HCT116 (cell line): ENCODE measurements at regions not wholly inside any gene's neighbourhood (a gene's known extent, or its start where the extent isn't known, plus 50 kb on each side); places are given as distances from the start of the nearest gene placed in this dataset.

Experiments
- ATAC-seq: fragments of 200-7000 bp; cut with Tn5 transposase; 2 replicates; pipeline ENCODE4 v1.9.1; 2020; ENCODE audit warnings: mild to moderate bottlenecking, moderate library complexity
- BruUV-seq: library from RNA; stranded (reverse); fragments of 400-500 nt; replicated peaks from 2 replicates; lab custom pipeline; 2021; lab: Mats Ljungman, UMichigan
- CTCF ChIA-PET: fragments of 300-600 bp; sonication (Branson Sonifier 250); formaldehyde crosslinking; loops from one replicate; lab custom pipeline; 2021; ENCODE audit warnings: antibody characterized with exemption; lab: Charles Lee
- POLR2A ChIA-PET: fragments of 300-600, 350-600 bp; sonication (Branson Sonifier 250); formaldehyde crosslinking; loops from one replicate; lab custom pipeline; 2021; ENCODE audit warnings: antibody characterized with exemption; lab: Charles Lee
- RAD21 ChIA-PET, 2 experiments: fragments of 300-600 bp; sonication (Branson Sonifier 250); formaldehyde crosslinking; loops; one replicate each; lab custom pipeline; 2023; ENCODE audit warnings: low total read pairs in 2 of 2; ENCODE audit not compliant: uncharacterized antibody in 2 of 2, unreplicated experiment in 2 of 2, low non-redundant PET in 1 of 2; lab: Charles Lee
- DNase-seq: peaks from one replicate; pipeline ENCODE4 v3.0.0-alpha.2; 2010; ENCODE audit warnings: low read depth, low spot score
- H2AFZ ChIP-seq: fragments of 200-600 bp; shearing (Covaris generic), sonication (generic); 2 replicates; pipeline ENCODE4 v1.6.1; 2017; ENCODE audit warnings: low read depth, mixed run types, mixed read lengths, antibody characterized with exemption, low read length; ENCODE audit not compliant: poor library complexity, severe bottlenecking
- H3K27ac ChIP-seq: 2 replicates; pipeline ENCODE4 v1.5.1; 2012; ENCODE audit warnings: low read depth, low read length
- H3K27me3 ChIP-seq: fragments of 200-600 bp; sonication (generic); 2 replicates; pipeline ENCODE4 v1.6.1; 2016; ENCODE audit warnings: mixed run types, low read length, mixed read lengths; ENCODE audit not compliant: insufficient read depth
- H3K36me3 ChIP-seq, 2 experiments: fragments of 200-500 bp in 1 of 2; fragments of 200-600 bp in 1 of 2; sonication (Bioruptor generic) in 1 of 2; sonication (generic) in 1 of 2; 2 replicates each; pipeline versions ENCODE4 v1.5.1 to v1.6.1; 2014 to 2016; ENCODE audit warnings: low read length in 2 of 2, inconsistent platforms in 1 of 2, mixed read lengths in 1 of 2, mixed run types in 1 of 2; ENCODE audit not compliant: insufficient read depth in 2 of 2, control insufficient read depth in 1 of 2
- H3K4me1 ChIP-seq, 2 experiments: fragments of 200-600 bp in 1 of 2; sonication (generic) in 1 of 2; 2 replicates each; pipeline versions ENCODE4 v1.5.1 to v1.6.1; 2012 to 2017; ENCODE audit warnings: low read length in 2 of 2, inconsistent platforms in 1 of 2, mild to moderate bottlenecking in 1 of 2, mixed read lengths in 1 of 2, mixed run types in 1 of 2, moderate library complexity in 1 of 2; ENCODE audit not compliant: insufficient read depth in 2 of 2, control insufficient read depth in 1 of 2
- H3K4me2 ChIP-seq: fragments of 200-600 bp; sonication (generic); 2 replicates; pipeline ENCODE4 v1.6.1; 2017; ENCODE audit warnings: mixed run types, low read length, mixed read lengths
- H3K4me3 ChIP-seq, 2 experiments: fragments of 200-600 bp in 1 of 2; sonication (generic) in 1 of 2; replicated peaks in 1 of 2; 2 replicates each; pipeline ENCODE4 v1.5.1; 2011 to 2016; ENCODE audit warnings: low read length in 2 of 2, control low read depth in 1 of 2, low read depth in 1 of 2, mild to moderate bottlenecking in 1 of 2, mixed read lengths in 1 of 2, mixed run types in 1 of 2
- H3K79me2 ChIP-seq: fragments of 200-600 bp; sonication (generic); 2 replicates; pipeline ENCODE4 v1.6.1; 2017; ENCODE audit warnings: mild to moderate bottlenecking, mixed run types, low read length, moderate library complexity, mixed read lengths; ENCODE audit not compliant: insufficient read depth
- H3K9ac ChIP-seq: fragments of 200-600 bp; sonication (generic); 2 replicates; pipeline ENCODE4 v1.6.1; 2016; ENCODE audit warnings: low read length, mixed read lengths
- H3K9me2 ChIP-seq: fragments of 200-600 bp; sonication (generic), shearing (Covaris generic); 2 replicates; pipeline ENCODE4 v1.6.1; 2017; ENCODE audit warnings: mixed run types, mild to moderate bottlenecking, moderate library complexity; ENCODE audit not compliant: insufficient read depth
- H3K9me3 ChIP-seq, 2 experiments: fragments of 200-500 bp in 1 of 2; fragments of 200-600 bp in 1 of 2; sonication (Bioruptor generic) in 1 of 2; sonication (generic) in 1 of 2; 2 replicates each; pipeline ENCODE4 v1.6.1; 2014 to 2017; ENCODE audit warnings: low read length in 2 of 2, mixed read lengths in 2 of 2, inconsistent platforms in 1 of 2, low read depth in 1 of 2, mild to moderate bottlenecking in 1 of 2, mixed run types in 1 of 2, moderate library complexity in 1 of 2; ENCODE audit not compliant: control insufficient read depth in 1 of 2, insufficient read depth in 1 of 2
- H4K20me1 ChIP-seq: fragments of 200-600 bp; sonication (generic), shearing (Covaris generic); 2 replicates; pipeline ENCODE4 v1.6.1; 2017; ENCODE audit warnings: mixed run types, mild to moderate bottlenecking, moderate library complexity; ENCODE audit not compliant: insufficient read depth
- CTCF ChIP-seq, 3 experiments: fragments of 200-600 bp in 1 of 3; sonication (generic) in 1 of 3; IDR thresholded peaks in 2 of 3; conservative IDR thresholded peaks in 1 of 3; 2 replicates each; pipeline ENCODE4 v1.5.1; 2012 to 2017; ENCODE audit warnings: low read depth in 2 of 3, low read length in 2 of 3, antibody characterized with exemption in 1 of 3, borderline replicate concordance in 1 of 3, control low read depth in 1 of 3, mild to moderate bottlenecking in 1 of 3, mixed read lengths in 1 of 3, mixed run types in 1 of 3, moderate library complexity in 1 of 3; ENCODE audit not compliant: insufficient read depth in 1 of 3
- FOSL1 ChIP-seq: IDR thresholded peaks from 2 replicates; pipeline ENCODE4 v1.6.1; 2012; ENCODE audit warnings: low read depth
- JUND ChIP-seq: IDR thresholded peaks from 2 replicates; pipeline ENCODE4 v1.6.1; 2012
- POLR2A ChIP-seq: IDR thresholded peaks from 2 replicates; pipeline ENCODE4 v1.7.0; 2011; ENCODE audit warnings: borderline replicate concordance; ENCODE audit not compliant: insufficient read depth, insufficient read length; ENCODE audit errors: extremely low read depth
- intact Hi-C: fragments of 100-400 bp; cut with micrococcal nuclease; formaldehyde crosslinking; loops from 2 replicates; pipeline ENCODE4 v1.10.0; 2022
- TF ChIP-seq, protein P1 (sequence below): IDR thresholded peaks from 2 replicates; pipeline ENCODE4 v1.6.1; 2011; ENCODE audit warnings: mild to moderate bottlenecking, low read length, moderate library complexity; ENCODE audit not compliant: insufficient replicate concordance; ENCODE audit errors: extremely low read depth

- Histone ChIP-seq H3K9me2 (no peaks in the 10 kb centered on the region), H4K20me1 (no peaks in the 10 kb centered on the region), H3K36me3 (no peaks in the 10 kb centered on the region), H3K9ac (no peak overlapping the region), H3K4me1 (no peaks in the 10 kb centered on the region), H2AFZ (no peak overlapping the region), H3K4me3 (no peak overlapping the region), H3K27me3 (peaks cover 19% of the 10 kb centered on the region), H3K79me2 (no peaks in the 10 kb centered on the region), H3K4me2 (no peak overlapping the region), H3K9me3 (0 out of 4 replicates have a peak, but pooled peaks cover 0 to under 1% of the 10 kb centered on the region in 2 experiments)
- CTCF ChIA-PET: no interaction called here
- POLR2A ChIA-PET: no interaction called here
- intact Hi-C loops: no loop called here
- no TSS peak for BruUV-seq
- RAD21 ChIA-PET: no interaction called here
- ATAC-seq (no peak), DNase-seq (no peak)
- no peak for TF ChIP-seq JUND
- TF ChIP-seq, protein P1, sequence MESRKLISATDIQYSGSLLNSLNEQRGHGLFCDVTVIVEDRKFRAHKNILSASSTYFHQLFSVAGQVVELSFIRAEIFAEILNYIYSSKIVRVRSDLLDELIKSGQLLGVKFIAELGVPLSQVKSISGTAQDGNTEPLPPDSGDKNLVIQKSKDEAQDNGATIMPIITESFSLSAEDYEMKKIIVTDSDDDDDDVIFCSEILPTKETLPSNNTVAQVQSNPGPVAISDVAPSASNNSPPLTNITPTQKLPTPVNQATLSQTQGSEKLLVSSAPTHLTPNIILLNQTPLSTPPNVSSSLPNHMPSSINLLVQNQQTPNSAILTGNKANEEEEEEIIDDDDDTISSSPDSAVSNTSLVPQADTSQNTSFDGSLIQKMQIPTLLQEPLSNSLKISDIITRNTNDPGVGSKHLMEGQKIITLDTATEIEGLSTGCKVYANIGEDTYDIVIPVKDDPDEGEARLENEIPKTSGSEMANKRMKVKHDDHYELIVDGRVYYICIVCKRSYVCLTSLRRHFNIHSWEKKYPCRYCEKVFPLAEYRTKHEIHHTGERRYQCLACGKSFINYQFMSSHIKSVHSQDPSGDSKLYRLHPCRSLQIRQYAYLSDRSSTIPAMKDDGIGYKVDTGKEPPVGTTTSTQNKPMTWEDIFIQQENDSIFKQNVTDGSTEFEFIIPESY: no peak
- no peak for TF ChIP-seq POLR2A
- no peak for TF ChIP-seq FOSL1
- TF ChIP-seq CTCF (IDR thresholded peaks at IDR 0.05 in 2 of 3, conservative IDR thresholded peaks at IDR 0.05 in 1 of 3; ENCODE audit: borderline replicate concordance in 1 of 3, insufficient read depth in 1 of 3, low read depth in 2 of 3, low read length in 2 of 3): no peak
- TF ChIP-seq, all 23 proteins: peak for 0
- H3K27ac ChIP-seq: no peak overlapping the region
These were observed 52.4 kb upstream of the FAM204A start for GRCh38 chr10:118394301-118395200.
